Posterior cingulate gyrus (tissue), 11 donors: ENCODE measurements at regions not wholly inside any gene's neighbourhood (a gene's known extent, or its start where the extent isn't known, plus 50 kb on each side); places are given as distances from the start of the nearest gene placed in this dataset.
A peak's percentile ranks its signal among the peaks of the same experiment; 100 is the strongest.
"Not testable (repeated sequence)": the region's sequence is repeated elsewhere in the genome, so short reads cannot be mapped to it uniquely, and the experiment has no call there.

Experiments
- DNase-seq, 10 donors: peaks; one replicate each; pipeline versions ENCODE4 v3.0.0 to v3.0.0-alpha.2; 2020 to 2021; ENCODE audit warnings: mixed read lengths in 3 of 10
- intact Hi-C: fragments of 100-400 bp; cut with DNase I; formaldehyde crosslinking; loops from one replicate; pipeline ENCODE4 v1.15.1; 2023

DNA sequence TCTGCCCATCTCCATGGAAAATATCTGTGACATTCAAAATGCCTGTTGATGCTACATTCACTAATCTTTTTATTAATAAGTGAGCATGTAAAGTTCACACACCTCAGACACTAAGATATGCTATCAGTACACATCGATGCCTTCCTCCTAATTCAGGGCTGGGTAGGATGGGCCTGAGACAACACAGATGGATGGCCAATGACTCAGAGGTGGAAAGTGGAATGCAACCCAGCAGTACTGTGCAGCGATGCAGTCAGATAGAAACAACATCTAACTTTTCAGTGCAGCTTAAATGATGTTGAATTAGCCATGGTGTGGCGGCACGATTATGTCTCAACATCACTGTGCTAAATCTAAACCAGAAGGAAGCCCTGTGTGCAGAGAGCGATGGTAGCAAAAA is 161.6 kb upstream of the KCNJ15 start:
- intact Hi-C loops, result no loop called here
- DNase-seq, result no peak

DNA sequence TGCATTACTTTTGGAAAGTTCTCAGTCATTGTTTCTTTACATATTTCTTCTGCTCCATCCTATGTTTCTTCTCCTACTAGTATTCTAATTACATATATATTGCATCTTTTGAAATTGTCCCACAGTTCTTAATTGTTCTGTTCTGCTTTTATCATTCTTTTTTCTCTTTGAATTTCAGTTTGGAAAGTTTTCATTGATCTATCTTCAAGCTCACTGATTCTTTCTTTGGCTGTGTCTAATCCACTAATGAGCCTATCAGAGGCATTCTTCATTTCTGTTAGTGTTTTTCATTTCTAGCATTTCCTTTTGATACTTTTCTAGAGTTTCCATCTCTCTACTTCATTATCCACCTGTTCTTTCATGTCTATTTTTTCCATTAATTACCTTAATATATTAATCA is 159.0 kb upstream of the KCNJ15 start:
- no peak for DNase-seq
- intact Hi-C loops, result no loop called here

DNA sequence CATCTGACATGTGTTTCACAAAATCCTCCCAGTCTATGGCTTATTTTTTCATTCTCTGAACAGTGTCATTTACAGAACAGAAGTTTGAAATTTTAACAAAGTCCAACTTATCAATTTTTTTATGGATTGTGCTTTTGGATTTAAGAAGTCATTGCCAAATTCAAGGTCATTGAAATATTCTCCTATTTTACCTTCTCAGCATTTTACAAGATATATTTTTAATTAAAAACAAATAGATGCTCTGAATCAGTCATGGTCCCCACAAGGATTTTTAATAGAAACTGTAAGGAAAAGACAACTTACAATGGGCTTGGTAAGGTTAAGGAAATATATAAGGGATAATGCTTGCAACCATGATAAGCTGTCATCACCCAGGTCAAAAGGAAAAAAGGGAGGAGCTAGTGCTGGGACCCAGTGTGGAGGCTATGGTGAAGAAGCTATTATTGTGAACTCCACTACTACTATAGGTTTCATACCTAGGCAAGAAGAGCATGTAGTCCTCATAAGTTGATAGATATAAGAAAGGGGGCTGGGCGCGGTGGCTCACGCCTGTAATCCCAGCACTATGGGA is 144.5 kb upstream of the KCNJ15 start:
- intact Hi-C loops, result no loop called here
- no peak for DNase-seq

DNA sequence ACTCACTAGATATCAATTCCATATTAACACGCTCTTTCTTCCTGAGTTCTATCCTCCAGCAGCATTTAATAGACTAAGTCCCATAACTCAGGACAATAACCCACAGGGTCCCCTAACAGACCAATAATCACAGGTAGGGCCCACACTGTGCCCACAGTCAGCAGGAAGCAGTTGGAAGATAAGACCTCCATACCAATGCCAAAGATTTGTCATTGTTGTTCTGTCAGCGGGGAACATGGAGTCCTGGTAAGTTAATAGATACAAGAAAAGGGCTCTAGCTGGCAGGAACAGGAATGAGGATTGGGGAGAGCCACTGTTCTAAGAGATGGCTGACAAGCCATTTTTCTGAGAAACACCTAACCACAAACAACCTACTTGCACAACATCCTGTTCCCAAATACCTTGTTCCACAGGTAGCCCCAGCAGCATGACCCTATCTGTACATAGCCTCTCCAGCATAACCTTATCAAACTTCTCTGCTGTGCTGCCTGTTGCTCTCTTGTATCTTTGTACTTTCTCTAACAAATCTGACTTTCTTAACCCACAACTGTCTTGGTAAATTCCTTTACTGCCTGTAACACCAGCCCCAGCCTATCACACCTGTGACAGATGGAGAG is 142.0 kb upstream of the KCNJ15 start:
- intact Hi-C loops, result no loop called here
- no peak for DNase-seq

GRCh38 chr21:38115870-38116269 is 140.9 kb upstream of the KCNJ15 start:
- no peak for DNase-seq
- intact Hi-C loops, result no loop called here

DNA sequence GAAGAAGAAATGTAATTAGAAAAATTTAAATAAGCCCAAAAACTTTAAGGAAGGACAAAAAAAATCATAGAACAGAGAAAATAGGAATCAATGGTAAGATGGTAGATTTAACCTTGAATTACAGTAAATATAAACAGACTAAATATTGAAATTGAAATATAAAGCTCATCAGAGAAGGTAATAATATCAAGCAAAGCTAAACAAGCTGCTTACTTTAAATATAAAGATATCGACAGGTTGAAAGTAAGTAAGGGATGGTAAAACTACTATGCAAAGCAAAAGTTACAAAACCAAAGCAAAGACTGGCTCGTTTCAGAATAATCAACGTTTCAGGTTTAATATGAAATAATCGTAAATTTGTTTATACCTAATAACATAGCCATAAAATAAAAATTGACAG is 137.0 kb upstream of the KCNJ15 start:
- DNase-seq, result no peak
- intact Hi-C loops, result no loop called here

DNA sequence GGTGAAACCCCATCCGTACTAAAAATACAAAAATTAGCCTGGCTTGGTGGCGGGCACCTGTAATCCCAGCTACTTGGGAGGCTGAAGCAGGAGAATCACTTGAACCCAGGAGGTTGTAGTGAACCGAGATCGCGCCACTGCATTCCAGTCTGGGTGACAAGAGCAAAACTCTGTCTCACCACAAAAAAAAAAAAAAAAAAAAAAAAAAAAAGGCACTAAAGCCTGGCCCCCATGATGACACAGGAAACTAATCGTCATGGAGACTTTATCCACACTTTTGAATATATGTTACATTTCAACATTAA is 136.2 kb upstream of the KCNJ15 start:
- DNase-seq, intact Hi-C loops: not testable (repeated sequence)

DNA sequence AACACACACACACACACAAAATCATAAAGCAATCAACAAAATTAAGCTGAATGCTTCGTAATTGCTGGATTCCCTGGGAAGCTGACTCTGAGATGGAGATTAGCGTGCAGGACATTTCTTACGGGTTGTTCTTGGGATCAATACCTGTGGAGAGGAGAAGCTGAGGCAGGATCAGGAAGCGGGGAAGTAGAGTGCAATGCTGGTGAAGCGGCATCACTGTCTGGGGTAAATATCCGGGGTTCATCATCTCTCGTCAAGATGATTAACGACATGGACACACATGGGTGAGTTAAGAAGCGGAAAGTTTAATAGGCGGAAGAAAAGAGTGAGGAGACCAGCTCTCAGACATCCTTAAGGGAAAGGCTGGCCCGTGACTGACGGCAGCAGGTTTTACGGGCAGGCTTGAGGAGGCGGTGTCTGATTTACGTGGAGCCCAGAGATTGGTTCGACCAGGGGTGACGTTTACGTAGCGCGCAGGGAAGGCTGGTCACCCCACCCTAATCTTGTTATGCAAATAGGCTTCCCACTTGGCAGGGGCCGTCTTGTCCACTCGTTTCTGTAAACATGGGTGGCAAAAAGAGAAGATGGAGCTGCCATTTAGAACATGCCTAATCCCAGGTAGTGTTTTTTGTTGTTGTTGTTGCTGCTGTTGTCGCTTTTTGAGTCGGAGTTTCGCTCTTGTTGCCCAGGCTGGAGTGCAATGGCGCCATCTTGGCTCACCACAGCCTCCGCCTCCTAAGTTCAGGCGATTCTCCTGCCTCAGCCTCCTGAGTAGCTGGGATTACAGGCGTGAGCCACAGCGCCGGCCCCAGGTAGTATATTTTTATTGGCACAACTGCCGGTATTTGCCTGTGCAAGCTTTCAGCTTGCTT is 135.6 kb upstream of the KCNJ15 start:
- intact Hi-C loops, result no loop called here
- DNase-seq, result no peak

- intact Hi-C loops, result no loop called here
Observed at GRCh38 chr21:38121888-38122720, 134.7 kb upstream of the KCNJ15 start.

GRCh38 chr21:38123626-38124025 is 133.2 kb upstream of the KCNJ15 start:
- intact Hi-C loops, result no loop called here
- no peak for DNase-seq

More at GRCh38 chr21:38121888-38122720, 134.7 kb upstream of the KCNJ15 start:
- DNase-seq, result no peak

GRCh38 chr21:38126666-38127303 is 130.0 kb upstream of the KCNJ15 start:
- peak in 9 of 10 donors; percentile 37 to 88 (median 60) for DNase-seq
- intact Hi-C loops, result loop anchor here (1.0 kb wide), 1 partner anchor 414 kb away; no protein-coding TSS in a partner anchor

- intact Hi-C loops, result no loop called here
- DNase-seq, result no peak
Observed at GRCh38 chr21:38129711-38130110, 127.1 kb upstream of the KCNJ15 start.

DNA sequence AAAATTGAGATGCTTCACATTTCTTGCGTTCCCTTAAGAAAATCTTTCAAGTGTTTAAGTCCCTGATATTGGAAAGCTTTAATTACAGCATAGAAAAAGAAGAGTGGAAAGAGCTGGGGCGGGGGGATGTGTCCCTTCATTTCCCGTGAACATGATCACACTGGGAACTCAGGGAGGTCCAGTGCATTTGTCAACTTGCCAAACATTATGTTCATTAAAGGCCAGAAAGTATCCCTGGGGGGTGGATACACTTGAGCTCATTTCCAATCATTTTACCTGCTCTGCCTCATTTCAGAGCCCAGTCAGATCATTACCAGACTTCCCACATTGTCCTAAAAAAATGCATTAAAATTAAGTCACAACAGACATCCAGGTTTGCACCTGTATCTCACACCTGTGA is 123.6 kb upstream of the KCNJ15 start:
- intact Hi-C loops, result no loop called here
- DNase-seq, result no peak

- no peak for DNase-seq
- intact Hi-C loops, result no loop called here
Observed at GRCh38 chr21:38134084-38134873, 122.5 kb upstream of the KCNJ15 start.

DNA sequence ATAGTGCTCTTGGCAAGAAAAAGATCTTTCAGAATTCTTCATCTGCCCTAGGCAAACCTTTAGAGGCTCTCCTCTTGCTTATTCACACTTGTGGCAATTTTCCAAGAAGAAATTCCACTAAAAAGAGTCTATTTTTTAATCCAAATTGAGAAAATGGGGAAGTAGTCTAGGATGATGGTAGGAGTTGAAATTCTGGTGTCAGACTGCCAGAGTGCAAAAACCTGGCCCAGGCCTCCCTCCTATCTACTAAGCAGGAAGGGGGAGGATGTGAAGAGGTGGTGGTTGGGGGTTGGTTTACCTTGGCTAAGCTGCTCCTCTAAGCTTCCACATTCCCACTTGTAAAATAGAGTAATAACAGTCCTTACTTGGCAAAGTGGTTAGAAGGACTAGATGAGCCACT is 120.6 kb upstream of the KCNJ15 start:
- intact Hi-C loops, result no loop called here
- no peak for DNase-seq

DNA sequence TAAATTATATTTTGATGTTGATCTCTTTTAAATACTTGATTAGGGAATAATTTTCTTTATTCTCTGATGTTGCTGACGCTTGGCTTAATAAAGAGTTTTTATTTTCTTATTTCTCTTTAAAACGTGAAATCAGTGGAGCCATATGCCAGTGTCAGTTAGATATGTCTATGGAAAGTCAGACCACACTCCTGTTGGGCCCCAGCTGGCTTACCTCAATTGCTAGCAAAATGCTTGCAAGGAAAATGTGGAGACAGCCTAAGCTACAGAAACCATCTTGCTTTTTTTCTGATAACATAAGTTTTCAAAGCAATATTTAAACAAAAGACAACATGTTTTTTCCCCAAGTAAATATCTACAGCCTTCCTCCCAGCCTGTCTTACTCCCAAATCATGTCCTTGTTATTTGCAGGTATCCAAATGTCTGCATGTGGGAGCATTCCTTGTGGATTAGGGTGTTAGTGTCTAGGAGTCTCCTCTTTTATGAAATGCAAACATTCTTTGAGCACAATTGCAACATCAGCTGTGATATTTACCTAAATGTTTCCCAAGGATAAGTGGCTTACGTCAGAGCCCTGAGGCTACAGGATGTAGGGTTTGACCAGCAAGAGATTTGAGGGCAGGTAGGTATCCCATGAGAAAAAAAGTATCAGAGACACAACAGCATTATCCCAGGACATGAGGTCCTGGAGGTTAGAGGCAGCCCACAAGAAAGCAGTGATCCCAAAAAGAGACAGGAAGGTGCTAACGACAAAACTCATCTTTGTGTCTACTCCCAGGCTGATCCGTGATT is 117.2 kb upstream of the KCNJ15 start:
- no peak for DNase-seq
- intact Hi-C loops, result no loop called here

- peak in 3 of 10 donors; percentile 13 to 74 (median 15) for DNase-seq
- intact Hi-C loops, result no loop called here
Observed at GRCh38 chr21:38140207-38140903, 116.4 kb upstream of the KCNJ15 start.

- intact Hi-C loops, result no loop called here
- no peak for DNase-seq
Observed at GRCh38 chr21:38142224-38142623, 114.6 kb upstream of the KCNJ15 start.
